ENCODE measurements at regions not wholly inside any gene's neighbourhood (a gene's known extent, or its start where the extent isn't known, plus 50 kb on each side); places are given as distances from the start of the nearest gene placed in this dataset.

- no peak for DNase-seq (ENCODE audit: low read depth)
Observed at GRCh38 chr18:40882468-40882867, 1072.6 kb upstream of the PIK3C3 start.

- no peak for DNase-seq (ENCODE audit: low read depth)
Observed at GRCh38 chr18:40878371-40878770, 1076.7 kb upstream of the PIK3C3 start.

- peak; percentile 65 for DNase-seq (ENCODE audit: low read depth)
Observed at GRCh38 chr18:40877096-40877495, 1077.9 kb upstream of the PIK3C3 start.

GRCh38 chr18:40875101-40875615 is 1079.9 kb upstream of the PIK3C3 start:
- peak; percentile 68 for DNase-seq (ENCODE audit: low read depth)

- DNase-seq (ENCODE audit: low read depth), result peak; percentile 75
Observed at GRCh38 chr18:40874233-40874632, 1080.8 kb upstream of the PIK3C3 start.

- peak; percentile 50 for DNase-seq (ENCODE audit: low read depth)
Observed at GRCh38 chr18:40868110-40868858, 1086.8 kb upstream of the PIK3C3 start.

- peak; percentile 43 for DNase-seq (ENCODE audit: low read depth)
Observed at GRCh38 chr18:40867459-40867858, 1087.6 kb upstream of the PIK3C3 start.

GRCh38 chr18:40866968-40867367 is 1088.1 kb upstream of the PIK3C3 start:
- no peak for DNase-seq (ENCODE audit: low read depth)

GRCh38 chr18:40866013-40866645 is 1088.9 kb upstream of the PIK3C3 start:
- no peak for DNase-seq (ENCODE audit: low read depth)

GRCh38 chr18:40864846-40865245 is 1090.2 kb upstream of the PIK3C3 start:
- no peak for DNase-seq (ENCODE audit: low read depth)

GRCh38 chr18:40863801-40864200 is 1091.2 kb upstream of the PIK3C3 start:
- DNase-seq (ENCODE audit: low read depth), result no peak

GRCh38 chr18:40860189-40860588 is 1094.8 kb upstream of the PIK3C3 start:
- no peak for DNase-seq (ENCODE audit: low read depth)

GRCh38 chr18:40855661-40856060 is 1099.4 kb upstream of the PIK3C3 start:
- DNase-seq (ENCODE audit: low read depth), result no peak

- DNase-seq (ENCODE audit: low read depth), result peak; percentile 10
Observed at GRCh38 chr18:40852406-40852805, 1102.6 kb upstream of the PIK3C3 start.

GRCh38 chr18:40851014-40851429 is 1104.0 kb upstream of the PIK3C3 start:
- DNase-seq (ENCODE audit: low read depth), result peak; percentile 88

GRCh38 chr18:40849886-40850285 is 1105.1 kb upstream of the PIK3C3 start:
- DNase-seq (ENCODE audit: low read depth), result no peak

GRCh38 chr18:40841467-40841866 is 1113.6 kb upstream of the PIK3C3 start:
- DNase-seq (ENCODE audit: low read depth), result peak; percentile 57

GRCh38 chr18:40841063-40841462 is 1114.0 kb upstream of the PIK3C3 start:
- no peak for DNase-seq (ENCODE audit: low read depth)

GRCh38 chr18:40832362-40832761 is 1122.7 kb upstream of the PIK3C3 start:
- no peak for DNase-seq (ENCODE audit: low read depth)

- no peak for DNase-seq (ENCODE audit: low read depth)
Observed at GRCh38 chr18:40824291-40824690, 1130.7 kb upstream of the PIK3C3 start.

- DNase-seq (ENCODE audit: low read depth), result no peak
Observed at GRCh38 chr18:40821596-40822243, 1133.3 kb upstream of the PIK3C3 start.

GRCh38 chr18:40812981-40813515 is 1142.0 kb upstream of the PIK3C3 start:
- no peak for DNase-seq (ENCODE audit: low read depth)
